Activated naive CD8-positive, alpha-beta T cell treated with anti-CD3 and anti-CD28 coated beads, Interleukin-2, amount 50 U/mL, for 24 hours (primary cell): ENCODE measurements at regions not wholly inside any gene's neighbourhood (a gene's known extent, or its start where the extent isn't known, plus 50 kb on each side); places are given as distances from the start of the nearest gene placed in this dataset.

Source experiments
- ATAC-seq: fragments of 150-1000 bp; cut with Tn5 transposase; one replicate; pipeline ENCODE4 v1.10.0; 2021
- DNase-seq: peaks from one replicate; pipeline ENCODE4 v3.0.0; 2021
- H3K27ac Mint-ChIP-seq: one replicate; pipeline ENCODE4 v1.8.0; 2021; ENCODE audit warnings: mild to moderate bottlenecking, mixed read lengths
- H3K27me3 Mint-ChIP-seq: one replicate; pipeline ENCODE4 v1.8.0; 2021; ENCODE audit warnings: mixed read lengths
- H3K36me3 Mint-ChIP-seq: one replicate; pipeline ENCODE4 v1.8.0; 2021; ENCODE audit warnings: low read depth, mixed read lengths
- H3K4me1 Mint-ChIP-seq: one replicate; pipeline ENCODE4 v1.8.0; 2021; ENCODE audit warnings: mixed read lengths
- H3K4me3 Mint-ChIP-seq: one replicate; pipeline ENCODE4 v1.8.0; 2021; ENCODE audit warnings: mild to moderate bottlenecking, moderate library complexity, mixed read lengths
- H3K9me3 Mint-ChIP-seq: one replicate; pipeline ENCODE4 v1.8.0; 2021; ENCODE audit warnings: mixed read lengths

DNA sequence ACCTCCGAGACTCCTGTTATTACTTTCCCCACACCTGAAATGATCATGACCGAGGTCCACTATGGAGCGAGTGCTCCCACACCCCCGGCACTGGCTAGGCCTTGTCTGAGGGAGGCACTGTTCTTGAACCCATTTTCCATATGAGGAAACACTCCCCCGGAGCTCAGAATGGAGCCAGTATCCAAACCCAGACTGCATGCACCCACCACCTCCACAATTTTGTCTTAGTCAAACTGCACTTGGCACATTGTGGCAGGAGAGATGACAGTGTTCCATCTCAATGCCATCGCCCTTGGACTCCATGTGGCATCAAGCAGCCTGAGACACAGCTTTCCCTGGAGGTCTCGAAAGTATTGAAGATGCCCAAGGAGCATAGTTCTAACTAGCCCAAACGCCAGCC is 154.1 kb downstream of the NUP210 start:
- Mint-ChIP-seq H3K27me3 (peaks cover 4% of the 10 kb centered on the region), H3K36me3 (no peaks in the 10 kb centered on the region), H3K4me3 (no peak overlapping the region), H3K27ac (no peak overlapping the region), H3K4me1 (peaks cover 9% of the 10 kb centered on the region), H3K9me3 (no peaks in the 10 kb centered on the region)
- ATAC-seq (no peak), DNase-seq (no peak)

DNA sequence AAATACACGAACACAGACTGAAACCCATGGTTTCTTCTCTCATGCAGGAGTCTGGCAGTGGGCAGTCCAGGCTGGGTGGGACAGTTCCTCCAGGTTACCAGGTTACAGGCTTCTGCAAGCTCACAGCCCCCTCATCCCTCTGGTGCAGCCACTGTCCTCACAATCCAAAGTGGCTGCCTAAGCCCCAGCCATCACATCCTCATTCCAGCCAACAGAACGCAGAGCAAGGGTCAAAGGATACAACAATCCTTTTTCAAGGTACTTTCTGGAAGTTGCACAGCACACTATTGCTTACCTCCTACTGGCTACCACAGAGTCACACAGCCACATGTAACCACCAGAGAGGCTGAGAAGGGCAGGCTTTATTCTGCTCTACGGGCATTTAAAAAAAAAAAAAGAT is 154.6 kb downstream of the NUP210 start:
- no peaks in the 10 kb centered on the region for H3K36me3 Mint-ChIP-seq
- H3K27me3 Mint-ChIP-seq: peaks cover 1% of the 10 kb centered on the region
- no peak overlapping the region for H3K4me3 Mint-ChIP-seq
- ATAC-seq (no peak), DNase-seq (no peak)
- H3K4me1 Mint-ChIP-seq: peaks cover 9% of the 10 kb centered on the region
- H3K27ac Mint-ChIP-seq: no peak overlapping the region
- no peaks in the 10 kb centered on the region for H3K9me3 Mint-ChIP-seq

DNA sequence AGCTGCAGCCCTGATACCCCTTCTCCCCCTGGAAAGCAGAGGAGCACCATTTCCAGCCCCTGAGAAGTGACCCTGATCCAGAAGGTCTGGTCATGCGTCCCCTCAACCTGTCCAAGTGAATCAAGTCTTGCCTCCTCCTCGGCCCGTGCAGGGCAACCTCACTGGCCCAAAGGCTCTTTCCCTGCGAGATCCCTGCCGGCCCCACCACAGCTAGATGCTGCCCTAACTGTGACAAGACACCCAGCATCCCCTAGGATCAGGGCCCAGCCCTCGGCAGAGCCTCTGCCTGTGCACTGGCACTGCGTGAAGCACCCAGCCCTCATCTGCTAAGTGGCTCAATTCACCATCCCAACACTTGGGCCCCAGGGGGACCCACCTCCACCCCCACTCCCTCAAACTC is 155.1 kb downstream of the NUP210 start:
- no peak for DNase-seq
- no peak for ATAC-seq
- no peaks in the 10 kb centered on the region for H3K9me3 Mint-ChIP-seq
- no peaks in the 10 kb centered on the region for H3K36me3 Mint-ChIP-seq
- H3K27ac Mint-ChIP-seq: no peak overlapping the region
- H3K4me3 Mint-ChIP-seq: no peak overlapping the region
- peaks cover 9% of the 10 kb centered on the region for H3K4me1 Mint-ChIP-seq
- no peaks in the 10 kb centered on the region for H3K27me3 Mint-ChIP-seq

DNA sequence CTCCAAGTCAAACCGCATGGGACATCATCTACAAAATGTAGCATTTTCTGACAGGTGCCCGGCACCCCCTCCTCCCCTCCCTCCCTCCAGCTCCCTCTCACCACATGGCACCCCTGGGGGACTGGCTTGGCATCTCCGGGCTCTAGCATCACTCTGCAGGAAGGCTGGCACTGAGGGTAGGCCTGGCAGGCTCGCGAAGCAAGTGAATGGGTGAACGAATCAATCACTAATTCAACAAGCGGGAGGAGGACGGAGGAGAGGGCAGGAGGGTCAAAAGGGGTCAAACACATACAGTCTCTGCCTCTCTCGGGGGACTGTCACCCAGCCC is 155.7 kb downstream of the NUP210 start:
- no peak overlapping the region for H3K27ac Mint-ChIP-seq
- no peaks in the 10 kb centered on the region for H3K9me3 Mint-ChIP-seq
- DNase-seq (no peak), ATAC-seq (no peak)
- H3K4me3 Mint-ChIP-seq: no peak overlapping the region
- H3K36me3 Mint-ChIP-seq: no peaks in the 10 kb centered on the region
- no peaks in the 10 kb centered on the region for H3K27me3 Mint-ChIP-seq
- peaks cover 9% of the 10 kb centered on the region for H3K4me1 Mint-ChIP-seq

DNA sequence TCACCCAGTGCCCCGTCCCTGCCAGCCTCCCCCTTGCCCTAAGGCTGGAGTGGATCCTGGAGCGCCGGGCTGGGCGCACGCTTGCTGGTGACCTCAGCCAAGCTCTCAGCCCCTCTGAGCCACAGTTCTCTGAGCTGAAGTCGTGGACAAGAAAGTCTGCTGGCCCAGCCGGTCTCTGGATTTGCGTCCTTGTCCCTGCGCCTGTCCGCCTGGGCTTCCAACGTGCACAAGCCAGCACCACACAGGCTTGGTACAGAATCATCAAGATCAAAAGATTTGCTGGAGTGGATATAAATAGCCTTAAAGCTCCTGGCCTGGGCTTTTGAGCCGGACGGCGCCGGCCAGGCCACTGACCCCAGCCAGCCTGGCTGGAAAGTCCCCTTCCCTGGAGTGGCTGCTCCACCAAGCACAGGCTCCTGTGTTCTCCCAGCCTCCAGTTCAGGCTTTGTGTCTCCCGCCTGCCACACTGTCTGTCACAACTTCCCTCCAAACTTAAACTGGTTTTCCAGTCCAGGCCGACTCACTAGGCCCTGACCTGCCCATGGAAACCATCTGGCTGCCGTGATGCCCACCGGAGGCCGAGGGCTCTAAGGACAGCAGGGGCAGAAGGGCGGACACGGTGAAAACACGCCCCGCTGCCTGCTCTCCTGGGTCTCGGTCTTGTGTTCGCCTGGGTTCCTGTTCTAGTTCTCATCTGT is 156.2 kb downstream of the NUP210 start:
- Mint-ChIP-seq H3K9me3 (no peaks in the 10 kb centered on the region), H3K27me3 (no peaks in the 10 kb centered on the region), H3K4me1 (peaks cover 9% of the 10 kb centered on the region), H3K4me3 (no peak overlapping the region), H3K27ac (no peak overlapping the region), H3K36me3 (no peaks in the 10 kb centered on the region)
- DNase-seq: no peak
- ATAC-seq: no peak

DNA sequence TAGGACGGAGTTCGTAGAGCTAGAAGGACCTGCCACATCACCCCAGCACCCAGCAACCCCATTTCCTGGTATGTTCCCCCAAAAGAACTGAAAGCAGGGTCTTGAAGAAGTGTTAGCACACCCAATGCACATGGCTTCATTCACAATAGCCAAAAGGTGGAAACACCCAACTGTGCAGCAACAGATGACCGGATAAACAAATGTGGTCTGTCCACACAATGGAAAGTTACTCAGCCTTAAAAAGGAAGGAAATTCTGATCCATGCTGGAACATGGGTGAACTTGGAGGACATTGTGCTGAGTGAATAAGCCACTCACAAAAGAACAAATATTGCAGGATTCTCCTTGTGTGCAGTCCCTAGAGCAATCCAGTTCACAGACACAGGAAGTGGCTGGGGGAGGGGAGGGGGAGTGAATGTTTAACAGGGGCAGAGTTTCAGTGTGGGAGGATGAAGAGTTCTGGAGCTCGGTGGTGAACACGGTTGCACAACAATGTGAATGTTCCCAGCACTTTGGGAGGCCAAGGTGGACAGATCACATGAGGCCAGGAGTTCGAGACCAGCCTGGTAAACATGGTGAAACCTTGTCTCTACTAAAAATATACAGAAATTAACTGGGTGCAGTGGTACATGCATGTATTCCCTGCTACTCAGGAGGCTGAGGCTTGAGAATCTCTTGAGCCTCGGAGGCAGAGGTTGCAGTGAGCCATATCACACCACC is 157.5 kb downstream of the NUP210 start:
- Mint-ChIP-seq H3K4me3 (no peak overlapping the region), H3K27ac (no peak overlapping the region), H3K4me1 (peaks cover 9% of the 10 kb centered on the region), H3K27me3 (no peaks in the 10 kb centered on the region), H3K9me3 (no peaks in the 10 kb centered on the region), H3K36me3 (no peaks in the 10 kb centered on the region)
- DNase-seq (peak; percentile 18), ATAC-seq (no peak)

DNA sequence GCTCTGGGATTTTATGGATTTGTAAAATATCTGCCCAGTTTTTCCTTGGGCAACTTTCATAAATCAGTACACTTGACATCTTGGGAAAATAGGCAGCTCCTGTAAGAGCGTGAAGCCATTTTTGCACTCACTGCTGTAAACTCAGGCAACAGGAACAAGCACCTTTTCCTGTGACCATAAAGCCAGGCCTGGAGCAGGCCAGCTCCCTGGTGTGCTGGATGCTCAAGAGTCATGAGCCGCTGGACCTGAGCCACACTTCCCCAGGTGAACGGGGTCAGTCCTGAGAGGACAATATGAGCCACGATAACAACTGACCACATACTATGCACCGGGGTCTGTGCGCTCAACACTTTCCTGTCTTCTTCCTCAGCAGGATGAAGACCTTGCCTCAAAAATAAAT is 158.2 kb downstream of the NUP210 start:
- Mint-ChIP-seq H3K4me1 (peaks cover 9% of the 10 kb centered on the region), H3K4me3 (no peak overlapping the region), H3K27ac (no peak overlapping the region), H3K36me3 (no peaks in the 10 kb centered on the region), H3K27me3 (no peaks in the 10 kb centered on the region), H3K9me3 (no peaks in the 10 kb centered on the region)
- DNase-seq: no peak
- ATAC-seq: no peak

DNA sequence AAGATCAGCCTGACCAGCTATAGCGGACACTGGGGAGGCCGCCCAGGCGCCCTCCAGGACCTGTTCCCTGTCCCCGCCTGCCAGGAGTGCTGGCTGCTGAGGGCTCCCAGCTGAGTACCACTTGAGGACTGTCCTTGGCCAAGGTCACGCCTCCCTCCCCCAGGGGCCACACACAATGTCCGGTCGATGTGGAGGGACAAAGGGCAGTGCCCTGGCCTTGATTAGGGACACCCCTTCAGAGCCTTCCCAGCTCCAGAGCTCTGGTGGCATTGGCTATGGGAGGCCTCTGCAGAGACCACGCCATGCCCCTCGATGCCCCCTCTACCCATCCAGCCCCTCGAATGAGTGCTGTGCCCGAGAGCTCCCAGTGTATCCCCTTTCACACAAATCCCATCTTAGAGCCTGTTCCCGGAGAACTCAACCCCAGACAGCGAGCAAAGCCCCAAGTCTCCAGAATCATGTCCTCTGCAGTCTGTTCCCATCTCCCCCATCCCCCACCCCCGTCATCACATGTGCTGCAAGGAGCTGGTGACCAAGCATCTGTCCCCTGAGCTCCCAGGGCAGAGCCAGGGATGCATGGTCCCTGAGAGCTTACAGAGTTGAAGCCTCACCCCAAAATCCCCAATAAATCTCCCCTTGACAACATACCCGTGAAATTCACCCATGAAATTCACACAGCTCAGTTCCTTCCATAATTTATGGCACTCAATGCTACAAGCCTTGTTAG is 158.9 kb downstream of the NUP210 start:
- Mint-ChIP-seq H3K36me3 (no peaks in the 10 kb centered on the region), H3K4me1 (peaks cover 9% of the 10 kb centered on the region), H3K4me3 (no peak overlapping the region), H3K27ac (no peak overlapping the region), H3K27me3 (no peaks in the 10 kb centered on the region), H3K9me3 (no peaks in the 10 kb centered on the region)
- ATAC-seq (no peak), DNase-seq (no peak)

DNA sequence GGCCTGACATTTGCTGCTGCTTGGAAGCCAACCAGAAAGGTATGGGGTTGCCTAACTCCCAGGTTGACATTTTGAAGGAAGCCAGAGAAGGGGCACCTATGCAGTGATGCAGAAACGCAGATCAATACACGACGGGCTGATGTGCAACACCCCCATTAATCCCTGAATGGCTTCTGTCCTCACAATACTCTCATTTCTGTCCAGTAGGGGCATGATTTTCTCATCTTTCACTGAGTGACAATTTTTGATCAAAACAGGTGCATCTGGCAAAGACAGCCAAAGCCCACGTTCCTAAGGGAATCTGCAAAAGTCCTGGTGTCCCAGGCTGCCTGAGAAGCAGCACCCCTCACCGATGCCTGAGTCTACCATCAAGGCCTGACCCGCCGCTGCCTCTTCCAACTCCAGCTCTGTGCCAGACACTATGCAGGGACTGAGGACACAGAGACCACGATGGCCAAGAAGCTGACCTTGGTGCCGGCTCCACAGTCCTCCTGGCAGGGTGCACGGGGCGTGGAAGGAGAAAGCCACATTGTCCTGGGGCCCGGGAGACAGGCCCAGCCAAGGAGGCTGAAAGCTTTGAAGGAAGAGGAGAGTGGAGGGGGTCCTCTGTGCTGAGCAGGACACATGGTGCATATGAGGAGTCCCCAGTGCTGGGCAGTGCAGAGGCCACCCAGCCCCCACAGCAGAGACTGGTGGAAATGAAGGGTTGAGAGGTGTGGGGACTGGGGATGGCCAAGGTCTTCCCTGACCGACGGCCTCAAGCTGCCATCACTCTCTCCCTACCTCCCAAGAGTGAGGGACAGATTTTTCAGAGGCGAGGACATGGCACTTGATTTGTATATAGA is 159.6 kb downstream of the NUP210 start:
- Mint-ChIP-seq H3K4me3 (no peak overlapping the region), H3K27me3 (no peaks in the 10 kb centered on the region), H3K9me3 (no peaks in the 10 kb centered on the region), H3K4me1 (peaks cover 9% of the 10 kb centered on the region), H3K36me3 (no peaks in the 10 kb centered on the region), H3K27ac (no peak overlapping the region)
- ATAC-seq: no peak
- no peak for DNase-seq

DNA sequence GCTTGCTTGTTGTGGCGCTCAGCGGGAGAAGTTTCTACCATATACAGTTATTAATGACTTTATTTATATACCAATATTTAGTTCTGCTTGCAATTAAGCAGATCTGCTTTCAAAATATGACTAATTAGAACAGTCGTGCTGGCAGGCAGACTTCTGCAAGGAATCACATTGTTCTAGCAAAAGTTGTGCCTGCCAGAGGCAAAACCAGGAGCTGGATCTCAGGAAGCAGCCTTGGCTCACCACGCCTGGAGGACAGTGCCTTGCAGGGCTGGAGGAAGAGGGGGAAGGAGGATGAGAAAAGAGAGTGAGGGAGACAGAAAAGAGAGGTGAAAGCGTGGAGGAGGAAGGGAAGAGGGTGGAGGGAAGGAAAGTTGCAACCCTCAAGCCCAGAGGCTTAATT is 160.3 kb downstream of the NUP210 start:
- ATAC-seq (no peak), DNase-seq (no peak)
- Mint-ChIP-seq H3K27ac (no peak overlapping the region), H3K36me3 (no peaks in the 10 kb centered on the region), H3K4me1 (peaks cover 9% of the 10 kb centered on the region), H3K27me3 (no peaks in the 10 kb centered on the region), H3K4me3 (no peak overlapping the region), H3K9me3 (no peaks in the 10 kb centered on the region)

DNA sequence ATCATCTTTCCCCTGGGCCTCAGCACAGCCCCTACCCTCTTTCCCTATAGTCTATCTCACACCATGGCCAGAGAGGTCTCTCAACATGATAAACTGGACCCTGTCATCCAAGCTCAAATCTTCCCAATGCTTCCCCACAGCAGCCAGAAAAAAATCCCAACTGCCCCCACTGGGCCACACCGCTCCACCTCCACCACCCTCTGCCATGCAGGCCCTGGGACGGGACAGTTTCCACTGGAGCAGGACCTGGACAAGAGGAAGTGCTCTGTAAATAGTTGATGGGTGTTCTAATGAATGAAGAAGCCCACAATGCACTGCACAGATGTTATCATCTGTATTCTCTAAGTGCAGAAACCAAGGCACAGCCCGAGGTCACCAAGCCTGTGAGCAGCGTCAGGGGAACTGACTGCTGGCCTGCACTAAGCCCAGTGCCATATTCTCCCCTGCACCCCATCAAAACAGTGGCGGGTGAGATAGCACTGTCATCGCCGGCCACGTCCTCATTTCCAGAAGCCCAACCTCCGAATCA is 161.1 kb downstream of the NUP210 start:
- Mint-ChIP-seq H3K9me3 (no peaks in the 10 kb centered on the region), H3K27ac (no peak overlapping the region), H3K4me1 (peaks cover 9% of the 10 kb centered on the region), H3K36me3 (no peaks in the 10 kb centered on the region), H3K4me3 (no peak overlapping the region), H3K27me3 (no peaks in the 10 kb centered on the region)
- no peak for ATAC-seq
- no peak for DNase-seq

DNA sequence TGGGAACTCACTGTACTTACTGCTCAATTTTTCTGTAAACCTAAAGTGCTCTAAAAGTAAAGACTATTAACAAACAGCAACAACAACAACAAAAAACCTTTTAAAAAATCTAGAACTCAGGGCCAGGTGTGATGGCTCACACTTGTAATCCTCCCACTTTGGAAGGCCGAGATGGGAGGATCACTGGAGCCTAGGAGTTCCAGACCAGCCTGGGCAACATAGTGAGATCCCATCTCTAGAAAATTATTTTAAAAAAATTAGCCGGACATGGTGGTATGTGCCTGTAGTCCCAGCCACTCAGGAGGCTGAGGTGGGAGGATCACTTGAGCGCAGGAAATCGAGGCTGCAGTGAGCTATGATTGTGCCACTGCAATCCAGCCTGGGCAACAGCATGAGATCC is 161.8 kb downstream of the NUP210 start:
- no peak for ATAC-seq
- H3K4me1 Mint-ChIP-seq: peaks cover 9% of the 10 kb centered on the region
- no peak overlapping the region for H3K4me3 Mint-ChIP-seq
- H3K36me3 Mint-ChIP-seq: no peaks in the 10 kb centered on the region
- H3K27me3 Mint-ChIP-seq: no peaks in the 10 kb centered on the region
- no peak overlapping the region for H3K27ac Mint-ChIP-seq
- DNase-seq: no peak
- H3K9me3 Mint-ChIP-seq: no peaks in the 10 kb centered on the region

DNA sequence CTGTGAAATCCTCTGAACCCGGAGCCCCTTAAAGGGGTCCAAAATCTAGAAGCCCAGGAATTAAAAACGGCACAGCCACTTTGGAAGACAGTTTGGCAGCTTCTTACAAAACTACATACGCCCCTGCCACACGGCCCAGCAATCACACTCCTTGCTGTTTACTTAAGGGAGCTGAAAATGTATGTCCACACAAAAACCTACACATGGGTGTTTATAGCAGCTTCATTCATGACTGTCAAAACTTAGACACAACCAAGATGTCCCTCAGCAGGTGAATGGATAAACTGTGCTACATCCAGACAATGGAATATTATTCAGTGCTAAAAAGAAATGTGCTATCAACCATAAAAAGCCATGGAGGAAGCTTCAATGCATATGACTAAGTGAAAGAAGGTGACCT is 162.5 kb downstream of the NUP210 start:
- Mint-ChIP-seq H3K36me3 (no peaks in the 10 kb centered on the region), H3K9me3 (no peaks in the 10 kb centered on the region), H3K27ac (no peak overlapping the region), H3K27me3 (no peaks in the 10 kb centered on the region), H3K4me3 (no peak overlapping the region), H3K4me1 (peaks cover 4% of the 10 kb centered on the region)
- ATAC-seq: no peak
- no peak for DNase-seq

DNA sequence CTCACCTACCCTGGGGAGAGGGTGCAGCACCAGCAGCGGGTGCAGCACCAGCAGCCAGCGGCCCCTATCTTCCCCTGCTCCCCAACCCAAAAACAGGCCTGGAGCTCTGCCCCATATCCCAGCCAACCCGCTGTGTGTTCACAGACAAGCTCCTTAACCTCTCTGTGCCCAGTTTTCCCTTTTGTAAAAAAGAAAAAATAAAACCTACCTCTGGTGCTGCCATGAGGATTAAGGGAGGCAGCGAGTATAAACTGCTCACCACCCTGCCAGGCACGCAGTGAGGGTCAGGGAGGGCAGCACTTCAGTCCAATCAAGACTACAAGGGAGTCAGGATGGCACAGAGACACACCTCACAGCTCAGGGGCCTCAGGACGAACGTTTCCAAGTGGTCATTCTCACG is 163.3 kb downstream of the NUP210 start:
- H3K27ac Mint-ChIP-seq: no peak overlapping the region
- no peaks in the 10 kb centered on the region for H3K4me1 Mint-ChIP-seq
- no peaks in the 10 kb centered on the region for H3K36me3 Mint-ChIP-seq
- H3K27me3 Mint-ChIP-seq: peaks cover 6% of the 10 kb centered on the region
- H3K9me3 Mint-ChIP-seq: no peaks in the 10 kb centered on the region
- H3K4me3 Mint-ChIP-seq: no peak overlapping the region
- DNase-seq (no peak), ATAC-seq (no peak)
